NCI-H748 treated with DMSO at 0.1 percent for 48 hours (cell line): ENCODE measurements at regions not wholly inside any gene's neighbourhood (a gene's known extent, or its start where the extent isn't known, plus 50 kb on each side); places are given as distances from the start of the nearest gene placed in this dataset.
"Not testable (repeated sequence)": the region's sequence is repeated elsewhere in the genome, so short reads cannot be mapped to it uniquely, and the experiment has no call there.

Source experiments
- DNase-seq: peaks from one replicate; lab custom pipeline; 2025; lab: John Stamatoyannopoulos, UW

DNA sequence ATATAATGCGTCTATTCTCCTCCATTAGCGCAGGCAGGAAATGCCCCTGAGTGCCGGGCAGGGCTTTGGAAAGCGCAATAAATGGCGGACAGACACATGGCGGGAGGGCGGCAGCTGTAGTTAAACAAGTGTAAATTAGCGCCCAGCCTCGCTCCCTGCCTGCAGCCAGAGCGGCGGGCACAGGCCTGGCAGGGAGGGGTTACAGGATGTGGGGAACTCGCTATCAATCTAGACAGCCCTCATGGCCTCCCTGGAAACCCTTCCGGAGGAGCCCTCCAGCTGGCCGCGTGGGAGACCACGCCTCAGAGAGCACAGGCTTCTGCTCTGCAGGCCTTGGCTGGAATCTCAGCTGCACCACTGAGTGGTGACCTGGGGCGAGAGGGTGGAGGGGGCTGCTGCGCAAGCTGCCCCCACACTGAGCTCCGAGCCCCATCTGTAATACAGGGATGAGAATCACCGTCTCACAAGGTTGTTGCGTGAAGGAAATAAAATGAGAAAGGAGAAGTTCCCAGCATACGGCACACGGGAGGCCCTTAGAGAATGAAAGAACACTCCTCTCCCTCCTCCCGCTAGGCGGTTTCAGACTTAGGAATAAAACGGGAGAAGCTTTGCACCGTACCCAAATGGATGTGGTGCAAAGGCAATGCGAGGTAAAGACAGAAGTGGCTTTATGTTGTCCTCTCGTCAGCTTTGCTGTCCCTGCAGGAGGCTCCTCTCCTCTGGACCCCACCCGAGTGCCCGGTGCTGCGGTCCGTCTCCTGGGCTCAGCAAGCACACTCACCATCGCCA, 167.2 kb upstream of the POU3F1 start:
- no peak for DNase-seq

DNA sequence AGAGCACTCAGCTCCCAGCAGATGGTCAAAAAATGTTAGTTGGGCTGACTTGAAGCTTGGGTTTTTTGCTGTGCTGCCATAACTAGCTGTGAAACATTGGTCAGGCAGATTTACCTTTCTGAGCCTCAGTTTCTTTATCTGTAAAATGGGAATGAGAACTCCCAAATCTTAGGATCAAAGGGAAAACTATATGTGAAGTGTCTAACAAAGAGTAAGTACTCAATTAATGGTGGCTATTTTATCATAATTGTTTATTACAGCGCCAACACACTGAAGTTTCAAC, 164.2 kb upstream of the POU3F1 start:
- no peak for DNase-seq

DNA sequence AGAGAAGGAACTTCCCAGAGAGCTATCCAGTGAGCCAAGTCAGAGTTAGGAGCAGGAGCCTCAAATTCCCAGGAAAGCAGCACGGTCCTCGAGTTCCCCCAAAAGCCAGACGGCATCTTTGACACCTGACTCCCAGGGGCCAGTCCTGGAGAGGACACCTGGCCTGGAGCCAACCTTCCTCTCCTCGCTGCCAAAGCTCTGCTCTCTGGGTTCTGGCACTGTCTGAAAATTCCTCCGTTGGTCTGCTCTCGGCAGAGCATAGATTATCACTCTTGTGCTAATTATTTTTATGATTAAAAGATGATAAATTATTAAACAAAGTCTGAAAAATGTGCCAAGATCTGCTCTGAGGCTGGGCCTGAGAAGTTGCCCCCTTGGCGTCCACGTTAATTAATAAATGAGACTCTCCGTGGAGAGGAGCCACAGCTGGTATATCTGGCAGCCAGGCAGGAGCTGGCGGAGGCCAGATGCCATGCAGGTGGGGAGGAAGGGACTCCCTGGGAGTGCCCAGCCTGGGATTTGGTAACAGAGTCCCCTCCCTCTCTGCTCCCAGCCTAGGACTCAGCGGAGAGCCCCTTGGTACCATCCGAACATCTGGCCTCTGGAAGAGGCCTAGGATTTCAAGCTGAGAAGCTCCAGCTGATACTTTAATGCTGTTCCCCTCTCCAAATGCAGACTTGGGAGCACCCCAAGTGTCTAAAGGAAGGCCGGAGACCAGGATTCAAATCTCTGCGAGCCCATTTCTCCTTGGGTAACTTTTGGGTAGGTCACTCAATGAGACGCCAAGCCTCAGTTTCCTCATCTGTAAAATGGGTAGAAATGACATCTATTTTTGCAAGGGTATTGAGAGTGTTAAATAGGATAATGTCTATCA, 163.7 kb upstream of the POU3F1 start:
- no peak for DNase-seq

- no peak for DNase-seq
Measured at GRCh38 chr1:38208716-38209632, 162.4 kb upstream of the POU3F1 start.

- no peak for DNase-seq
Measured at GRCh38 chr1:38207906-38208305, 161.3 kb upstream of the POU3F1 start.

DNA sequence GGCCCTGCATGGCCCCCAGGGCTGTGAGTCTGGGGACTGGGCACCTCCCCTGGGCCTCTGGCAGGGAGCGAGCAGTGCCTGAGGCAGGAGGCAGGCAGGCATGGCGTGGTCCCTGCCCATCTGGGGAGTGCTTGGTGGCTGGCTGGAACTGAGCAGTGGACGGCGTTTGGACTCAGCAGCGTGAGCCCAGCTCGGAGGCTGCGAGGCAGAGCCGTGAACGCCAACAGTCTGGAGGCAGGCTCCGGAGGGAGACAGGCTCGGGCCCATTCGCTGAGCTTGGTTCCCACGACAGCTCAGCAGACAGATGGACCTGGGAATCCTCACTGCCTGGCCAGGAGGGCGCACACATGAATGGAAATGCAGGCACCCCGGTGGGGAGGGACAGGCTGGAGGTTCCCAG, 160.7 kb upstream of the POU3F1 start:
- no peak for DNase-seq

DNA sequence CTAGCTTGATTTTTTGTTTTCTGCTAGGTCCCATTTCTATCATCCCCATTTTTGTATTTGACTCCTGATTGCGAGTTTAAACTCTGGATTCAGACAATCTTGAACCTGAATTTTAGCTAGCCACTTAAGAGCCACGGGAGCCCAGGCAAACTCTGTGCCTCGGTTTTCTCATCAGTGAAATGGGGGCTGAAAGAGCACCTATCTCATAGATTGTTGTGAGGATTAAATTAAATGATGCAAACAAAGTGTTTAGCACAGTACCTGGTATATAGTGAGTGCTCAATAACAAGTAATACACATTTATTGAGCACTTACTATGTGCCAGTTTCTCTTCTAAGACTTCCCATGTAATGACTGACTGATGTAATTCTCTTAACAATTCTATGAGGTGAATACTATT, 158.1 kb upstream of the POU3F1 start:
- DNase-seq: no peak

DNA sequence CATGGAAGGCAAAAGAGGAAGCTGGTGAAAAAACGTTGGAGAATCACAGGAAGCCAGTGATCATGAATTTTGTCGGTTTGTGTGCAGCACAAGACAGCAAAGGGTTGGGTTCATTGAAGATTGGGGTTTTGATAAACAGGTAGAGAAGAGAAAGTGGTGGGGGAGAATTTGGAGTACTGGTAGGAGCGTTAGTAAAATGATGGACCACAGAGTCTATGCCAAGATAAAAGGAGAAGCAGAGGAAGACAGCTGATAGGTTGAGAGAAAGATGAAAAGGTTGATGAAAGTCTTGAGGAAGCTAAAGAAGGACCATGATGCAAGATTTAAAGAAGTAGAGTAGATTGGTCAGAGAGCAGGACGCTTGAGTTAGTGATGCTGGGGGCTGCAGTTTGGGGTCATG, 156.8 kb upstream of the POU3F1 start:
- no peak for DNase-seq

DNA sequence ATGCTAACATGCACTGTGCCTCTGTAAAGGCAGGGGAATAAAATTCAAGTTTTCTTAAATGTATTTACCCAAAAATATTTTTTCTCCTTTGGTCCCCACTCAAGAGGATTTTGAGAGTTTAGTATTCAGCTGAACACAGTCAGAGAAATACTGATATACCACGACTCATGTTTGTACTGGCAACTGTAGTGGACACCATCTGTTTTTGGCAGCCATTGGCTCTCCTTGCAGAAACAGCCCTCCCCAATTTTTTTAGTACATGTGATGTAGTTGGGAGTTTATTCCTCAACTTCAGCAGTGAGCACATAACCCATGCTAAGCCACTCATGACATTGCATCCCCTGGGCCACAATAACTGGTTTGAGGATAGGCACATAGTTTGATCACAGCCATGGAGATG, 154.8 kb upstream of the POU3F1 start:
- no peak for DNase-seq

DNA sequence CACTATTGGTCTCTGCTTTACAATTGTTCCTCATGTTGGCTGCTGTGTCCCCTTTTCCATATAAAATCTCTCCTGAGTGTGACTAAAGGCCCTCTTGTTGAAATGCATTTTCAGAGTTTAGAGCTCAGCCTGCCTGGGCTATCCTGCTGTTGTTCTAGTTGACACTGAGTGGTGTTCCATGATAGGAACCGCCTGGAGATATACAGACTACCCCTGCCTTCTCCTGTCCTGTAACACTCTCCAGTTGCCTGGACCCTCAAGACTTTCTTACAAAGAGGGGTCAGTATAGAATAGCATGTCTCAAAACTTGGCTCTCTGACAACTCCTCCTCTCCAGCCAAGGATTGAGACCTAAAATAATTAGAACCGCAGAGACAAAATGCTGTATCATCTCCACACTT, 152.0 kb upstream of the POU3F1 start:
- DNase-seq: no peak

DNA sequence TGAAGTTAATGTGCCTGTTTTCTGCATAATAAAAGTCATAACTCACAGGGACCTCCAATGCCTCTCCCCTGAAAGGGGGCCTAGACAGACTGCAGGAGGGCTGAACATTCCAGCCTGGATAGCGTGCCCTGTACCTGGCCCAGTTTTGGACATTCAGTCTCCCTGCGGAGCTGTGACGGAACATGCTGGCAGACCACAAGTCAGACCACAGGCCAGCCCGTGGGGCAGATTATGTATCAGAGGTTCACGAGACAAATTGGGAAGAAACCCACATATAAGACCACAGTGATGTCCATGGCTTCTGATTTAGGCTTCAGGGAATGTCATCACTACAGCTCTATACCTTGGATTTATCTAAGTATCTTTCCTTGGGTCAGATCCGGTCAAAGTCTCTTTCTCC, 151.5 kb upstream of the POU3F1 start:
- no peak for DNase-seq

DNA sequence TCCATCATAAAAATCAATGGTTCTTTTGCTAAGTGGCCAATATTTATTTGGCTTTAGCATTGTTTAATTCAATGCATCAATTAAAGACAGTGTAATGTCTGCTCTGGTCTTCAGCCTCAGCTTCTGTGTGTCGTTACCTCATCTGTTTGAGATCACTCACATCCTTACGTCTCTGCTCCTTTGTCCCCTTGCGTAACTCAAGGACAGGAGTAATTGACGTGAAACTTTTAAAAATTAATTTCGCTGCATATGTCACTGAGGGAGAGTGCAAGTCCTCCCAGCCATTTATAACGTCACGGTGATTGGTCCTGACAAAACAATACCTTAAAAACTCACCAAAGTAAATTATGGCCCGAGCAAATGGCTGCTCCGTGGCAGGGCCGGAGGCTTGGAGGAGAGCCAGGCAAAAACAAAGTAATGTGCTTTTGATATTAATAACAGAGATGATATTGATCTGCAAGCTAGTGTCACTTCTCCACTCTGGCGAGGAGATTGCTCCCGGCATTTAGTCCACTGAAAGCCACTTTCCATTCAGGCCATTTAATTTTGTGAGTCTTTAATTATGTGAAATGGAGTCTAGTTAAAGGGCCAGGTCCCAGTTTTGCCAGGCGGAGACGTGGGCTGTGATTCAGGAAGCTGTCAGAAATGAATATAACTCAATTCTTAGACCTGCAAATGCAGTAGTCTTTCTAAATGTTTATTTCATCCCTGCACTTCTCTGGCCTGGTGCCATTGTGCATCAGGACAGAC, 150.9 kb upstream of the POU3F1 start:
- DNase-seq: no peak

GRCh38 chr1:38194472-38194871, 147.9 kb upstream of the POU3F1 start:
- DNase-seq: no peak

- DNase-seq: no peak
Measured at GRCh38 chr1:38193040-38193439, 146.4 kb upstream of the POU3F1 start.

DNA sequence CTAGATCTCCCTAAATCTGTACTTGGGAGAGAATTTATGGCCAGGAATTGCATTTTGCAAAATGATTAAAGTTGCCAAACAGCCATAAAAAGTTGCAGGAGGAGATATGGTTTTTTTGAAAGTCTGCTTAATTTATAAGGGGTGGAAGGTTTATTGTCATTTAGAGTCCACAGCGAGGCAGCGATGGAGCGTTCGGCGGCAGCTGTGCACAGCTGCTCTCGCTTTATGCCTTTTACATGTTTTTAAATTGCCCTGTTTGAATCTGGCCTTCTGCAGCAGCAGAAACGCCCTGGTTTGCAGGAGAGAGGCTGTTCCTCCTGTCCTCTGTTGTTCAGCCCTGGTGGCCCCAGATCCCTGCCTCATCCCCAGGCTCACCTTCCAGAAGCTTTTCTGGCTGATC, 144.9 kb upstream of the POU3F1 start:
- no peak for DNase-seq

GRCh38 chr1:38190983-38191382, 144.4 kb upstream of the POU3F1 start:
- DNase-seq: no peak

- no peak for DNase-seq
Measured at GRCh38 chr1:38187552-38187951, 141.0 kb upstream of the POU3F1 start.

- no peak for DNase-seq
Measured at GRCh38 chr1:38186566-38186965, 140.0 kb upstream of the POU3F1 start.

GRCh38 chr1:38185913-38186312, 139.3 kb upstream of the POU3F1 start:
- no peak for DNase-seq

- DNase-seq: no peak
Measured at GRCh38 chr1:38183747-38184146, 137.2 kb upstream of the POU3F1 start.

DNA sequence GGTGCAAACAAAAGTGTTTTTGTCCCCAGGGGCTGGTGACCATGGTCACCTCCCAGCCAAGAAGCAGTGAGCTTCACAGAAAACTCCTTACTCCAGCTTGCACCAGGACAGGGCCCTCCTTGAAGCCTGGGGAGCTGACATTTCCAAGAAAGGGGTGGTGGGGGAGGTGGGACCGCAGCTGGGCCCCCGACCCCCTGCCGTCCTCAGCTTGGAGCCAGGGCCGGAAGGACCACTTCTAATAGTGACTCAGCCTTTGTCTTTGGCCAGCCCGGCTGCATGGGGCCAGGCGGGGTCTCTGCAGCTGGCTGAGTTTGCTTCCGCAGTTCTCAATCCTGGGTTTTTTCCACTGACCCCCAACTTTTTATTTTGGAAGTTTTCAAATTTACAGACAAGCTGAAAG, 136.5 kb upstream of the POU3F1 start:
- DNase-seq: no peak

GRCh38 chr1:38180388-38180787, 133.8 kb upstream of the POU3F1 start:
- not testable (repeated sequence) for DNase-seq
